HG02571 (cell line): ENCODE measurements at regions not wholly inside any gene's neighbourhood (a gene's known extent, or its start where the extent isn't known, plus 50 kb on each side); places are given as distances from the start of the nearest gene placed in this dataset.
"Not testable (repeated sequence)": the region's sequence is repeated elsewhere in the genome, so short reads cannot be mapped to it uniquely, and the experiment has no call there.

Source experiments
- ATAC-seq: cut with Tn5 transposase; IDR thresholded peaks from one replicate; pipeline ENCODE4 v1.9.1; 2021; ENCODE audit warnings: mild to moderate bottlenecking, moderate library complexity; ENCODE audit not compliant: unreplicated experiment

DNA sequence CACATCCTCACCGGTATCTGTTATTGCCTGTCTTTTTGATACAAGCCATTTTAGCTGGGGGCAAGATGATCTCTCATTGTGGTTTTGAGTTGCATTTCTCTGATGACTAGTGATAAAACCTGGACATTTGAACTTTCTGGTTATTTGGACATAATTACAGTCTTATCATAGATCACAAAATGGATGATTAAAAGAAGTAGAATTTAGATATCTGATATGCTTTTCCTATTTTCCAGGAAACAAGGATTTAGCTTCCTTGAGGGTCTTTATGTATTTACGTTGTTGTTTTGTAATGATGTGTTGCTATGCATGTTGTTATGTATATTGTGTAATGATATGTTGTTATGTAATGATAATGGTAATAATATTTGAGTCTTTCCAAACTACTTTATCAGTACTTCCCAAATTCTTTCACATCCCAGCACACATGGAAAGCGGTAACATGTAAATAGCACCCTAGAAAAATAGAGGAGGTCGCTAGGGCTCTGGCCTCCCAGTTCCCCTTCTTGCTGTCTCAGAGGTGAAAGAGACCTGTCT, 53.8 kb downstream of the GJD2 start:
- ATAC-seq, result no peak

DNA sequence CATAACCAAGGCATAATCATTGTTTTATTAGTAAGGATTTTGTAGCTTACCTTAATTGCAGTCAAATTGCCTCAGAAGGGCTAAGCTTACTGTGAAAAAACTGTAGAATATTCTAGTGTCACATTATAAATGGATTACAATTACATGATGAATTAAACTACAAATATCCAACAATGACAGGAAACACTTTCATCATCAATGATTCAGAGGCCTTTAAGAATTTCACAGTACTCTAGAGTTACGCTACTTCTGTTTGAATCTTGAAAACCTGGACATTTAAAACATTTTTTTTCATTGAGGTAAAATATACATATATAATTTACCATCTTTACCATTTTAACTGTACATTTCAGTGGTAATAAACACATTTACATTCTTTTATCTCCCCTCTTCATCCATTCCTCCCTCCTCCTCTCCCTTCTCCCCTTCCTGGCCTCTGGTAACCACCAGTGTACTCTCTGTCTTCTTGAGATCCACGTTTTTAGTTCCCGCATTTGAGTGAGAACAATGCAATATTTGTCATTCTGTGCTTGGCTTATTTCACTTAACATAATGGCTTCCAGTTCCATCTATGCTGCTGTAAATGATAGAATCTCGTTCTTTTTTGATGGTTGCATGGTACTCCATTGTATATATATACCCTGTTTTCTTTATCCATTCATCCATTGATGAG, 54.7 kb downstream of the GJD2 start:
- ATAC-seq, result no peak

DNA sequence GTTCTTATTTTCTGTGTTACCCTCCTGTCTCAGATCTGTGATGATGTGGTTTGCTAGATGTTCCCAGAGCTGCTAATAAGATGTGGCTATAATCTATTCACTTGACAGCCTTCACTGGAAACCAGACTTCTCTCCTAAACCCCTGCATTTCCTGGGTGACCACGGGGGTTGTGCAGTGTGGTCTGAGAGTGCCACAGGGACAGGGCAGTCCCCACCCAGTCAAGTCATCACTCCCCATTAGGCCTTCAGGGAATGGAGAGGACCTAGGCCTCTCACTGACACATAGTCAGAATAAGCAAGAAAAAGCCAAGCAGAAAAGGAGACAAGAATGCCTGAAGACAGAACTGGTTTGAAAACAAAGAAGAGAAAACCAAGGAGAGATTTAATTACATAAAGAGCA, 58.3 kb downstream of the GJD2 start:
- ATAC-seq, result no peak

DNA sequence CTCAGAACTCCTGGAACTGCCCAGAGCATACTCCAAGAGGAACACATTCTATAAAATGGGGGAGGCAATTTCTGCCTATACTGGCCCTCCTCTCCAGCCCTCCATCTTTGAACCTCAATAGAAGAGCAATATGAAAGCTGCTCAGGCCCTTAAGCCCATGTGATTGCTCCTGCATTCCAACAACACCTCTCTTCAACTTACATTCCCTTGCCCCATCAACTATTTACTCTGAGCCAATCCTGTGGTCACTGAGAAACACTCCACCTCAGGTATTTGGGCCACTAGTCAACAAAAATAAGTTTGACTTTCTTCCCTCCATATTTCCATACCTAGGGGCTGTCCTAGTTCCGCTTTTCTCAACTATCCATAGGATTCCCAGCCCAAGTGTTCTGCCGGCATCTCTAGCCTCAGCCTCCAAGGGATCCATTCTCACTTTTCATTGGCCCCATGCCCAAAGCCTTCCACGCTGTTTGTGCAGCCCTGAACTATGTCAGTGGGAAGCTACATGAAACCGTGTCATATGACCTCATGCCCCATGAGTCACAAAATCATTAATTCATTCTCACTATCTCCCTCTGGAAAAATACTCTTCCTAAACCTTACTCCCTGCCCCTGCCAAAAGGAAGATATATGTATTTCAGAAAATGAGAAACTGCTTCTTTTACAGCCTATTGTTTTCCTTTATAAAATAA, 61.6 kb downstream of the GJD2 start:
- no peak for ATAC-seq

DNA sequence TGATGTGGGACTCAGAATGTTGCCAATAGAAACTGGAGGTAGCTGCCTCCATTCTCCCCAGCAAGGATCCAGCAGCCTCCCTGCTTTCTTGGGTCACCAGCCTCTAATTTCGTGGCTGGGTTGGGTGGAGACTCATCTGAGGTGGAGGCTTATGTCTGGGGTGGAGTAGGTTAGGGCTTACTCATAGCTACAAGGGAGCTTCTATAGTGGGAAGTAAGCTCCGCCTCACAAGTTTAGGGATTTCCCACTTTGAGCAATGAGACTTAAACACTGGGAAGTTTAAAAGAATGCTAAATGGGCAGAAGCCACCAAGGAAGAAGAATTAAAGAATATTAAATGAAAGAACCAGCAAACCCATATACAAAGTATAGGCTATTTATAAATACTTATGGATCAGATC, 63.8 kb downstream of the GJD2 start:
- no peak for ATAC-seq

DNA sequence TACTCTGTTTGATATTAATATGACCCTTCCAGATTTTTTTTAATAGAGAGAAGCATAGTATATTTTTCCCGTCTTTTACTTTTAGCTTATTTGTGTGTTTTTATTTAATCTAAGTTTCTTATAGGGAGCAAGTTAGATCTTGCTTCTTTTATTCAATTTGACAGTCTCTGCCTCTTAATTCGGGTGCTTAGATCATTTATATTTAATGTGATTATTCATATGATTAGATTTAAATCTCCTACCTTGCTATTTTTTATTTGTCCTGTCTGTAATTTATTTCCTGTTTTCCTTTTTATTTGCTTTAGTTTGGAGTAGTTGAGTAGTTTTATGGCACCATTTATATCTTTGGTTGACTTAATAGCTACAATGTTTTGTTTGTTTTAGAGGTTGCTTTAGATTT, 66.1 kb downstream of the GJD2 start:
- ATAC-seq, result no peak

DNA sequence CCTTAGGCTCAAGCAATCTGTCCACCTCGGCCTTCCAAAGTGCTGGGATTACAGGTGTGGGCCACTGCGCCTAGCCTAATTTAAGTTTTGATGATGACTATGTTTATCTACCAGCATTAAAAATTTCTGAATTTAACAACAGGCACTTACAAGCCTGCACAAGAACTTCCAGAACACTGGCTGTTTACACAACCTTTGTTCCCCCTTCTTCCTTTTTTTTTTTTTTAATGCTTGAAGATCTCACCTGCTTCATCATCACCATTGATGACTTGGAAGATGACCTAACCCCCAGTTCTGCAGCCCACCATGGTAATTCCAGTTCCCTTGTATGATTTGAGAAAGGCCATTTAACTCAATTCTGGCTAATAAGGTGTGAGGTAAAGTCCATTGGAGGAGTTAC, 70.4 kb downstream of the GJD2 start:
- no peak for ATAC-seq

DNA sequence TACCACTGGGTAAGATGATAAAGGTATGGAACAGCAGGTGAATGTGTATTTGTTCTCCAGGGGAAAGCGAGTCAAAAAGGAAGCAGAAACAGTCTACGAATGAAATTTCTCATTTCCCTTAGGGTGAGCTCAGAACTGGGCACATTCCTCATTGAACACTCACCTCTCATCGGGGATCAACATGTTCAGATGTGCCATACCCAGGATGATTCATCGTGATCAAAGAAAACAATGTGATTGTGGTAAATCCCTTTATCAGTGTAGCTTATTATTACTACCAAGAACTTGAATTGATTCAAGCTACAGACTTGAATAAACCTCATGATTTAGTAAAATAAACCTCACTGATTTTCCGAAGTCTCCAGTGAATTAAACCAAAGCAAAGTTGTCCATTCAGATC, 72.1 kb downstream of the GJD2 start:
- no peak for ATAC-seq

DNA sequence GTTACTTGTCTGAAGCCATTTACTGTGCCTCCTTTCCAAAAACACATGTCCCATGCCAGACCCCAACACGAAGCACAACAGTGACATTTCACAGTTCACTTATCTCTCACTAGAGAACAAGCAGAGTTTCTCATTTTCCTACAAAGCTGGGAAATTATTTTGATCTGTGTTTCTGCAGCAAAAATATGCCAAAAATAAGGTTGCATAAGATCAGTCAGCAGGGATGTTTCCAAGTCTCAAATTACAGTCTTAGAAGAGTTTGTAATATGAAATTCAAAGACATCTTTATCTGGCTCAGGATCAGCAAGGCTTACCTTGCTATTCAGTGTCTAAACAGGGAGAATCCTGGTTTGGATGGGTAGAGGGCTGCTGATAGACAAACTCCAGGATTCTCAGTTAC, 75.5 kb downstream of the GJD2 start:
- no peak for ATAC-seq

DNA sequence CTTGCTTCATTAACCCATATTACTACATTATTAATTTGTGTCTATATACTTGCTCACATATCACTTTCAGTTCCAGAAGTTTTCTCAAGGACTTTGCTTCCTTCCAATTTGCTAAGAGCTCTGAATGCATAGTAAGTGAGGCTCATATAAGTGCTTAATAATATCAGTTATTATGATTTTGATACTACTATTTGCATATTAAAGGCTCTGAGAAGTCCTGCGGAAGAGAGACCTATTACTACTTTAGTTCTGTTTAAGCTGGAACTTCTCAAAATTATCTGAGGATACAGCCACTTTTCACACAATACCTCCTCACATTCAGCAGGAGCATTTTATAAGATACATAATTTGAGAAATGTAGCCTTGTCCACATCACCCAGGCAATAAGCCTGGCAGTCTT, 81.6 kb downstream of the GJD2 start:
- ATAC-seq, result no peak

DNA sequence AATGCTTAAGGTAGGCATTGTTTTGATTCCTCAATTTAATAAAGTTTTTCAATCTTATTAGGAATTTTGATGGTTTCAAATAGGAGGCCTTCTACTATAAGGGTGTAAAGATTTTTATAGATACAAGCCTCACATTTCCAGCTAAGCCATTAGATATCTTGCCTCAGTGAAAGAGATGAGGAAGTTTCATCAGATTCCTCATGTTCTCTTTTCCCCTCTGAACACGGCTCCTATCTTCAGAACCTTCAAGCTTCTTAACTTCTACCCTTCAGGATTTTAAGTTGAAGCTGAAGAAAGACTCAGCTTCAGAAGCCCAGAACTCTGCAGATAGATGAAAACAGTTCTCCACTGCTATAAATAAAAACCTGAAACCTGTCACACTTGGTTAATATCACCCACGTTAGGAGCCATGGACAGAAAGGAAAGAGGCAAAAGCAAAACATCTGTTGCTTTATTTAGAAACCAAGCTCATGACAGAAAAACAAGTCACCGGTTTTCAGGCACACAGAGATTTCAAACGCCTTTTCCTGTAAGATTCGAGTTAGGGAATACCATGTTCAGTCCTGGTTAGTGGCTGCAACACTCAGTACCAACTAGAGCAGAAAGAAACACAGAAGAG, 82.2 kb upstream of the GOLGA8B start:
- ATAC-seq, result no peak

DNA sequence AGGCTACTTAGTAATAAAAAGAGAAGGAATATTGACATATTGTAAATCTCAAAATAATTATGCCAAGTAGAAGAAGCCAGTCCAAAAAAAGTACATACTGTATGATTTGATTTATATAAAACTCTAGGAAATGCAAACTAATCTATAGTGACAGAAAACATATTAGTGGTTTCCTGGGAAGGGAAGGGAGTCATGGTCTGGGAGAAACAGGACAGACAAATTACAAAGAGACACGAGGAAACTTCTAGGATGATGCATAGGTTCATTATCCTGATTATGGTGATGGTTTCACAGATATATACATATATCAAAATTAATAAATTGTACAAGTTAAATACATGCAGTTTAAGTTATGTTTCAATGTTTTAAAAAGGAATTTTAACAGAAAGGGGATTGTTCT, 81.0 kb upstream of the GOLGA8B start:
- ATAC-seq, result no peak

DNA sequence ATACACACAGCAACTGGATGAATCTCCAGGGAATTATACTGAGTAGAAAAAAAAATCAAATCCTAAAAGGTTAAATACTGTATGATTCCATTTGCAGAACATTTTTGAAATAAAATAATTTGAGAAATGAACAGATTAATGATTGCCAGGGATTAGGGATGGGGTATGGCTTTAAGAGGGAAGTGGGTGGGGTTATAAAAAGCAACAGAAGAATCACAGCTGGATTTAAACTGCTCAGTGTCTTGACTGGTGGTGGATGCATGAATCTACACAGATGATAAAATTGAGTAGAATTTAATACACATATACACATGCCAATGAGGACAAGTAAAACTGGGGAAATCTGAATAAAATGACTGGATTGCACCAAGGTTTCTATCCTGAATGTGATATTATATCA, 79.7 kb upstream of the GOLGA8B start:
- no peak for ATAC-seq

DNA sequence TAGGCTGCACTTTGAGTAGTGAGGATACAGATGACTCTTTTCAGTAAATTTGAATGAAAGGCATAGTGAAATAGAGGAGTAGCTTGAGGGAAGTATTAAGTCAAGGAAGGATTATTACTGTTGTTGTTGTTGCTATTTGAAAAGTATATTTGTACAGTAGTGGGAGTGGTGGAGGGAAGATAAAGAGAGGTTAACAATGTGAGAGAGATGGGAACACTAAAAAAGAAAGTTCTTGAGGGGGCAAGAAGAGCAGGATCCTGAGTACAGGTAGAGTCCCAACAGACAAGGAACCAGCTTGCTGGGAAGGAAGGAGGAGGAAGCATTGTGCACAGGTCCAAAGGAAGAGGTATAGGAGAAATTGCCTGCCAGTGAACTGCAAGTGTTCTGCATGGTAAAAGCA, 75.6 kb upstream of the GOLGA8B start:
- no peak for ATAC-seq

DNA sequence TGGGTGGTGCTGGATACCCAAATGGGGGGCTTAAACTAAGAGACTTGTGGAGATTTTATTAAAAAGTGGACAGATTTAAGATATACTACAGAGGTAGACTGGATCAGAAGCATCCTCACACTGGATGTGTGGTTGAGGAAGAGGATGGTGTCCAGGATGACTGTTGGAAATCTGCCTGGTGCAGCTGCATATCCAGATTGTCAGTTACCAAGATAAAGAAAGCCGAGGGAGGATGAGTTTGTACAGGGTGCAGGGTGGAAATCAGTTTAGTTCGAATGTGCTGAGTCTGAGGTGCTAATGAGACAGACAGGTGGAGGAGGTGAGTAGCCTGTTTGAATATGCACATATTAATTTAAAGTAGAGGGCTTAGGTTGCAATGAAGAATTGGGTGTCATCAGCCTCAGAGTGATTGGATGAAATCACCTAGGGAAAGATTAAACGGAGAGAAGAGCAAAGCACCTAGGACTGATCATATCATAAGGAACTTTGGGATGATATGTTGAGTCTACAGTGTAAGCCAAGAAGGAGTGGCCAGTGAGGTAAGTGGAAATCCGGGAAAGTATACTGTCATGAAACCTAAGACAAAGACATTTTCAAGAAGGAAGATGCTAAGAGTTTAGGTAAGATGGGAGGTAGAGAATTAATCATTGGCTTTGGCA, 74.1 kb upstream of the GOLGA8B start:
- no peak for ATAC-seq

DNA sequence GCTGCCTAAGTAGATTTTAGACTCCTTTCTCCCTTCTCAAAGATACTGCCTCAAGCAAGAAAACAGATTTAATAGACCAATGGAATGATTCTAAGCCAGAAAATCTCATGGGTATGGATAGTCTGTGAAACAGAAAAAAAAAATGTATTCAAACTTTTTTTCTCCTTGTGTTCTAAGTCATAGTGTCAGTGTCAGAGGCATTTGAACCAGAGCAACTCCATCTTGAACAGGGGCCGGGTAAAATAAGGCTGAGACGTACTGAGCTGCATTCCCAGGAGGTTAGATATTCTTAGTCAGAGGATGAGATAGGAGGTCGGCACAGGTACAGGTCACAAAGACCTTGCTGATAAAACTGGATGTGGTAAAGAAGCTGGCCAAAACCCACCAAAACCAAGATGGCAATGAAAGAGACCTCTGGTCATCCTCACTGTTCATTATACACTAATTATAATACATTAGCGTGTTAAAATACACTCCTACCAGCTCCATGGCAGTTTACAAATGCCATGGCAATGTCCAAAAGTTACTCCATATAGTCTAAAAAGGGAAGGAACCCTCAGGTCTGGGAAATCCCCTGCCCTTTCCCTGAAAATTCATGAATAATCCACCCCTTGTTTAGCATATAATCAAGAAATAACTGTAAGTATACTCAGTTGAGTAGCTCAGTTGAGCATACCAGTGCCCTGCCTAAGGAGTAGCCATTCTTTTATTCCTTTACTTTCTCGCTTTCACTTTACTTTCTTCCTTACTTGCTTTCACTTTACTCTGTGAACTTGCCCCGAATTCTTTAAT, 72.8 kb upstream of the GOLGA8B start:
- no peak for ATAC-seq

DNA sequence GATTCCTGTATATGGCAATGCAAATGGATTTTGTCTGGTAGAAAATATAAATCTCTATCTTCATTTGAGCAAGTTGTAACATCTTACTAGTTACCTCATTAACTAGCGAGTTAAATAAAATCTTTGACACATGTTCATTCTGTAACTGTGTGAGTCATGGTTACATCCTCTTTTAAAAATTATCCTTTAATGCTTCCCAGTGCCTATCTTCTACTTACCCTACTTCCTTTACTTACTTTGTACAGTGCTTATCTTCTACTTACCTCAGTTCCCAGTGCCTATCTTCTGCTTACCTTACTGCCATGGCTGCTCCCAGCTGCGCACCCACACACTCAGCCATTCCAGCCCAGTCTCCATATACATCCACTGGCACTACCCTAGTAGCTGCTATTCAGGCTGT, 71.9 kb upstream of the GOLGA8B start:
- no peak for ATAC-seq

DNA sequence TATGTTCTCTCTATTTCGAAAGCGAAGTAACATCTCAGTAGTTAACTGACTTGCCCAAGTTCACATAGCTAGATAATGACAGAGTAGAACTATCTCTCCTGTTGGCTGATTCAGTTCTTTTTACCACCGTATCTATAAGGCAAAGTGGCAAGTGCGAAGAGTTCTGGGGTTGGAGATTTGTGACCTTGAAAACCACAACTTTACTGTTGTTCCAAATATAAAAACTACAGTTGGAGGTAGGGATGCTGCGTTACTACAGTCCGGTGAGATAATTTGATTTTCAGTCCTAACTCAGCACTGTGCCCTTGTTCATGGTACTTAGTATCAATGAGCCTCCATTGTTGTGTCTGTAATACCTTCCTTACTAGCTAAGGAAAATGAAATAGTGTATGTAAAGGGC, 71.2 kb upstream of the GOLGA8B start:
- no peak for ATAC-seq

DNA sequence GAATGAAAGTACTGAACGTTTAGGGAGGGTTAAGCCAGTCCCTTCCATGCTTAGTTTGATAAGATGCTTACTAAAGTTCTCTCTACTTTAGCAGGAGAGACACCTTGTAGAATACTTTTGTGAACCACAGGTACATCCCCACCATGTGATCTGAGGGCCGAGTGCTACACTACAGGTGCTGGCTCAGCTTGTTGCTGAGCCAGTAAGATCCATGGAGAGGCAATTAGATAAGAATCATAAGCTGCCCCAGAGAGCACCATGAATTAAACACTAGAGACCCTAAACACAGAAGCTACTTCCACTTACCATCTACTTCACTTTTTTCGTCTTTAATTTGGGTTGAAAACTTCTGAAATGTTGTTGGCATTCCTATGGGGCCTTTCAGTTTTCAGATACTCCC, 70.5 kb upstream of the GOLGA8B start:
- ATAC-seq, result no peak

DNA sequence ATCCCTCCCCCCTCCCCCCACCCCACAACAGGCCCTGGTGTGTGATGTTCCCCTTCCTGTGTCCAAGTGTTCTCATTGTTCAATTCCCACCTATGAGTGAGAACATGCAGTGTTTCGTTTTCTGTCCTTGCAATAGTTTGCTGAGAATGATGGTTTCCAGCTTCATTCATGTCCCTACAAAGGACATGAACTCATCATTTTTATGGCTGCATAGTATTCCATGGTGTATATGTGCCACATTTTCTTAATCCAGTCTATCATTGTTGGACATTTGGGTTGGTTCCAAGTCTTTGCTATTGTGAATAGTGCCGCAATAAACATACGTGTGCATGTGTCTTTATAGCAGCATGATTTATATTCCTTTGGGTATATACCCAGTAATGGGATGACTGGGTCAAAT, 69.9 kb upstream of the GOLGA8B start:
- ATAC-seq, result not testable (repeated sequence)

DNA sequence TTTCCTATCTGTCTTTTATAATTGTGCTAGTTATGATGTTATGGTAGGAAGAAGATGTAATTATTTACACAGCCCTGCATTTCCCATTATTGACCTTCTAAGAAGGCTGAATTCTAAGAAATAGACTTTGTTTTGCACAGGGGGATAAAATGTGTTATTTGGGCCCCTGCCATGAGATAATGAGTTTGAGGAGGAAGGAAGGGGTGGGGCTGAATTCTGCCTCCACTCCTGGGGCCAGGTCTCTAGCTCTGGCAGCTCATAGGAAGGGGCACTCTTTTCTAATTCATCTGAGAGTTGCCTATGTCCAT, 69.2 kb upstream of the GOLGA8B start:
- no peak for ATAC-seq
